Neuronal stem cell (in vitro differentiated cells): ENCODE measurements at regions not wholly inside any gene's neighbourhood (a gene's known extent, or its start where the extent isn't known, plus 50 kb on each side); places are given as distances from the start of the nearest gene placed in this dataset.

Experiments used
- DNase-seq: peaks from one replicate; pipeline ENCODE4 v3.0.0-alpha.2; 2013; ENCODE audit warnings: low spot score
- H2AFZ ChIP-seq: one replicate; pipeline ENCODE4 v1.6.1; 2013; ENCODE audit warnings: mild to moderate bottlenecking, low read length, inconsistent platforms
- H2AK5ac ChIP-seq: 2 replicates; pipeline ENCODE4 v1.6.1; 2013; ENCODE audit warnings: low read depth, mild to moderate bottlenecking, inconsistent platforms, low read length, moderate library complexity, mixed read lengths
- H2BK120ac ChIP-seq: 2 replicates; pipeline ENCODE4 v1.6.1; 2013; ENCODE audit warnings: low read depth, mild to moderate bottlenecking, inconsistent platforms, low read length, moderate library complexity, mixed read lengths
- H2BK12ac ChIP-seq: one replicate; pipeline ENCODE4 v1.6.1; 2013; ENCODE audit warnings: low read length, inconsistent platforms
- H2BK15ac ChIP-seq: 2 replicates; pipeline ENCODE4 v1.6.1; 2013; ENCODE audit warnings: mild to moderate bottlenecking, low read length, inconsistent platforms, mixed read lengths
- H2BK5ac ChIP-seq: one replicate; pipeline ENCODE4 v1.6.1; 2013; ENCODE audit warnings: inconsistent platforms, mild to moderate bottlenecking, low read length, moderate library complexity
- H3K14ac ChIP-seq: one replicate; pipeline ENCODE4 v1.6.1; 2013; ENCODE audit warnings: low read length, inconsistent platforms
- H3K18ac ChIP-seq: 2 replicates; pipeline ENCODE4 v1.6.1; 2013; ENCODE audit warnings: low read length, inconsistent platforms
- H3K23ac ChIP-seq: 2 replicates; pipeline ENCODE4 v1.6.1; 2013; ENCODE audit warnings: low read depth, mild to moderate bottlenecking, mixed read lengths, low read length, inconsistent platforms; ENCODE audit not compliant: poor library complexity
- H3K27ac ChIP-seq: replicated peaks from 3 replicates; pipeline ENCODE4 v1.5.1; 2013; ENCODE audit warnings: low read length, inconsistent platforms
- H3K27me3 ChIP-seq, 3 experiments: 2 replicates each; pipeline ENCODE4 v1.6.1; 2013; ENCODE audit warnings: low read length in 3 of 3, mild to moderate bottlenecking in 2 of 3, inconsistent platforms in 1 of 3, low read depth in 1 of 3, mixed read lengths in 1 of 3, moderate library complexity in 1 of 3; ENCODE audit not compliant: control insufficient read depth in 3 of 3, insufficient read depth in 3 of 3
- H3K36me3 ChIP-seq, 2 donors: replicated peaks in 1 of 2; 2 replicates each; pipeline ENCODE4 v1.6.1; 2013; ENCODE audit warnings: low read length in 2 of 2; ENCODE audit not compliant: control insufficient read depth in 2 of 2, insufficient read depth in 2 of 2
- H3K4ac ChIP-seq: 2 replicates; pipeline ENCODE4 v1.6.1; 2013; ENCODE audit warnings: inconsistent platforms, mild to moderate bottlenecking, low read length, moderate library complexity
- H3K4me1 ChIP-seq, 2 donors: 1 replicate in 1 of 2; 2 replicates in 1 of 2; pipeline ENCODE4 v1.6.1; 2013; ENCODE audit warnings: low read length in 2 of 2, low read depth in 1 of 2; ENCODE audit not compliant: control insufficient read depth in 2 of 2, insufficient read depth in 1 of 2
- H3K4me2 ChIP-seq: one replicate; pipeline ENCODE4 v1.6.1; 2013; ENCODE audit warnings: mild to moderate bottlenecking, low read length, inconsistent platforms; ENCODE audit not compliant: insufficient read depth, poor library complexity, severe bottlenecking
- H3K4me3 ChIP-seq, 2 donors: 2 replicates each; pipeline ENCODE4 v1.5.1; 2013; ENCODE audit warnings: low read length in 2 of 2, mild to moderate bottlenecking in 2 of 2, inconsistent platforms in 1 of 2, moderate library complexity in 1 of 2
- H3K79me1 ChIP-seq: one replicate; pipeline ENCODE4 v1.6.1; 2013; ENCODE audit warnings: low read depth, mild to moderate bottlenecking, inconsistent platforms, low read length, moderate library complexity
- H3K9ac ChIP-seq: one replicate; pipeline ENCODE4 v1.6.1; 2013; ENCODE audit warnings: mild to moderate bottlenecking, low read depth, low read length, inconsistent platforms; ENCODE audit not compliant: poor library complexity
- H3K9me3 ChIP-seq, 2 donors: replicated peaks in 1 of 2; 2 replicates each; pipeline versions ENCODE3 to v1.6.1; 2013; ENCODE audit warnings: low read length in 2 of 2, mild to moderate bottlenecking in 2 of 2, inconsistent platforms in 1 of 2, low read depth in 1 of 2, mixed read lengths in 1 of 2, moderate library complexity in 1 of 2; ENCODE audit not compliant: control insufficient read depth in 2 of 2, insufficient read depth in 1 of 2
- H4K8ac ChIP-seq: one replicate; pipeline ENCODE4 v1.6.1; 2013; ENCODE audit warnings: low read depth, mild to moderate bottlenecking, inconsistent platforms, low read length, moderate library complexity
- H4K91ac ChIP-seq: one replicate; pipeline ENCODE4 v1.6.1; 2013; ENCODE audit warnings: low read length, low read depth, mild to moderate bottlenecking, inconsistent platforms; ENCODE audit not compliant: poor library complexity
- WGBS, 2 donors: extraction: QIAGEN DNeasy Blood & Tissue Kit; methylation state at CpG; one replicate each; pipeline ENCODE4 v1.1.7; 2013; ENCODE audit warnings: missing lambda C conversion rate in 2 of 2, mixed read lengths in 1 of 2; ENCODE audit not compliant: insufficient read length in 2 of 2, insufficient replicate concordance in 1 of 2; ENCODE audit errors: extremely low coverage in 2 of 2; 5-methylcytosine and 5-hydroxymethylcytosine counted together

DNA sequence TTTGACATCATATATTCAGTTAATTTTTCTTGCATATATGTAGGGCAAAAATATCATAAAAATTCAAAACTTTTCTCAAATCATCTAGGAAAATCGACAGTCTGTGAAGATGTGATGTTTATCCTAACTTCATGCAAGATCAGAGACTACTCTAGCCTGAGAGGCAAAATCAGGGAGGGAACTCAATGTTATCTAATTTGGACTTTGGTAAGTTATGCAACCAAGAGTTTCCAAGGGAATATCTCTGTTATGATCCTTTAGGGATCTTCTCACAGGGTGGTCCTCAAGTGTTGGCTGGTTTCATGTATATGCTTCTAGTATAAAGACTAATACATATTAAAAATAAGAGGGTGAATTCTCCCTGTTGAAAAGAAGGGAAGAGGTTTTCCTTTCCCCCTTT, 723.9 kb downstream of the KHDRBS2 start:
- H2BK12ac ChIP-seq: no peak overlapping the region
- H3K14ac ChIP-seq: no peak overlapping the region
- no peaks in the 10 kb centered on the region for H3K36me3 ChIP-seq
- DNase-seq: no peak
- H3K4me3 ChIP-seq: no peak overlapping the region
- H2BK5ac ChIP-seq: no peak overlapping the region
- no CpG with 5 or more reads among the region's 1 CpG for WGBS, 2 donors
- no peak overlapping the region for H3K4me2 ChIP-seq
- no peak overlapping the region for H2AK5ac ChIP-seq
- no peak overlapping the region for H4K91ac ChIP-seq
- no peak overlapping the region for H3K9ac ChIP-seq
- no peaks in the 10 kb centered on the region for H3K4me1 ChIP-seq
- no peaks in the 10 kb centered on the region for H3K27me3 ChIP-seq
- no peak overlapping the region for H2BK15ac ChIP-seq
- no peak overlapping the region for H3K18ac ChIP-seq
- H3K9me3 ChIP-seq: peaks cover 0 to 1% of the 10 kb centered on the region in 2 donors
- H4K8ac ChIP-seq: no peak overlapping the region
- no peak overlapping the region for H3K4ac ChIP-seq
- no peak overlapping the region for H2BK120ac ChIP-seq
- no peak overlapping the region for H3K23ac ChIP-seq
- no peak overlapping the region for H3K27ac ChIP-seq
- H2AFZ ChIP-seq: no peak overlapping the region
- H3K79me1 ChIP-seq: no peaks in the 10 kb centered on the region

DNA sequence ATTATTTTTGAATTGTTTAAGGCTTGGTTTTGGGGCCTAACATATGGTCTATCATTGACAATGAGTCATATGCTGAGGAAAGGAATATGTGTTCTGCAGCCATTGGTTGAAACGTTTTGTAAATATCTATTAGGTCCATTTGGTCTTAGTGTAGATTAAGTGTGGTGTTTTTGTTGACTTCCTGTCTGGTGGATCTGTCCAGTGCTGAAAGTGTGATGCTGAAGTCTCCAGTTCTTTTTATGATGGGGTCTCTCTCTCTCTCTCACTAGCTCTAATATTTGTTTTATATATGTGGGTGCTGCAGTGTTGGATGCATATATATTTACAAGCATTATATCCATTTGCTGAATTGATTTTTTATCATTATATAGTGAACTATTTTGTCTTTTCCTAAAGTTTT, 727.2 kb downstream of the KHDRBS2 start:
- Histone ChIP-seq H4K8ac (no peak overlapping the region), H3K27ac (no peak overlapping the region), H2BK120ac (no peak overlapping the region), H3K4me2 (no peak overlapping the region), H3K4me3 (no peak overlapping the region), H2AK5ac (no peak overlapping the region), H2AFZ (no peak overlapping the region), H3K4ac (no peak overlapping the region), H2BK12ac (no peak overlapping the region), H2BK15ac (no peak overlapping the region), H2BK5ac (no peak overlapping the region), H4K91ac (no peak overlapping the region), H3K9me3 (peaks cover 0 to 4% of the 10 kb centered on the region in 2 donors), H3K23ac (no peak overlapping the region), H3K14ac (no peak overlapping the region), H3K18ac (no peak overlapping the region), H3K79me1 (peaks cover 1% of the 10 kb centered on the region), H3K36me3 (no peaks in the 10 kb centered on the region), H3K4me1 (no peaks in the 10 kb centered on the region), H3K27me3 (no peaks in the 10 kb centered on the region), H3K9ac (no peak overlapping the region)
- no peak for DNase-seq
- WGBS, 2 donors: no CpG with 5 or more reads among the region's 1 CpG

DNA sequence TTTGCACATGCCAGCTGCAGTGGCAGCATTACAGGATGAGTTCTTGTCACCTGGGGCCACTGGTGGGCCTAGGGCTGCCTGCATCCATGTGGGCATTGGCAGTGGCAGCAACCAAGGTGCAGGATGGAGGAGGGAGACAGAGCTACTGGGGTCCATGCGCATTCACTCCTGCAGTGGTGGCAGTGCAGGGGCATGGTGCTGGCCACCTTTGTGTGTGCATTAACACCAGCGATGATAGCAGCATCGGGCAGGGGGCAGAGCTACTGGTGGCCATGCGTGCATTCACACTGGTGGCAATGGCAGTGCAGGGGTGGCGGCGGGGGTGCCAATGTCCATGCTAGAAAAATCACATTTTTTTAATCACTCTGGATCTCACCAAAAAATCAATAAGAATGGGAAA, 730.0 kb downstream of the KHDRBS2 start:
- Histone ChIP-seq H3K36me3 (no peaks in the 10 kb centered on the region), H3K18ac (peak overlapping the region; percentile 38), H2BK15ac (no peak overlapping the region), H3K4me3 (peak overlapping the region in 1 of 2 donors; percentile 10), H3K23ac (peak overlapping the region; percentile 55), H2BK5ac (peak overlapping the region; percentile 24), H3K14ac (peak overlapping the region; percentile 94), H2AK5ac (peak overlapping the region; percentile 63), H3K9me3 (peaks cover 0 to 4% of the 10 kb centered on the region in 2 donors), H3K4ac (no peak overlapping the region), H3K79me1 (peaks cover 1% of the 10 kb centered on the region), H2BK120ac (no peak overlapping the region), H4K91ac (no peak overlapping the region), H2BK12ac (peak overlapping the region; percentile 84), H3K4me1 (no peaks in the 10 kb centered on the region), H3K9ac (peak overlapping the region; percentile 60), H4K8ac (peak overlapping the region; percentile 19), H3K4me2 (no peak overlapping the region), H2AFZ (no peak overlapping the region), H3K27ac (no peak overlapping the region), H3K27me3 (no peaks in the 10 kb centered on the region)
- DNase-seq: no peak
- no CpG with 5 or more reads among the region's 6 CpGs for WGBS, 2 donors

DNA sequence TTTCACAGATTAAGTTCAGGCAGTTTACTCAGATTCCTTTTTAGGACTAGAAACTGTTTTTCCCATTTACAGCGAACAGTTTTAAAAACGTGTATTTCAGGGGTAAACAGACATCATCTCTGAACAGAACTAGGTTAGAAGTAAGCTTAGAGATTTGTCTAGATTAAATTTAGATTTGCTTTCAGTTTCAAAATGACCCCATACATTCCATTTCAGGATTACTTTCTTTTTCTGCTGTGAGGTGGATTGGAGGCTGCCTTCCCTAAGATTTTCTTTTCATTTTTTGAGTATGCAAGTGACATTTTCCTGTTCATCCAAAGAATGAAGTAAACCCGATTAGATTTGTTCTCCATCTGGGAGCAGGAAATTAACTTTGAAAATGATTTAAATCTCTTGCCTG, 747.2 kb downstream of the KHDRBS2 start:
- no CpG with 5 or more reads among the region's 3 CpGs for WGBS, 2 donors
- DNase-seq: no peak
- H4K91ac ChIP-seq: no peak overlapping the region
- no peak overlapping the region for H2BK120ac ChIP-seq
- no peaks in the 10 kb centered on the region for H3K9me3 ChIP-seq
- no peaks in the 10 kb centered on the region for H3K4me1 ChIP-seq
- peaks cover 0 to 2% of the 10 kb centered on the region in 2 donors for H3K36me3 ChIP-seq
- H3K18ac ChIP-seq: no peak overlapping the region
- peak overlapping the region; percentile 4 for H2AFZ ChIP-seq
- no peak overlapping the region for H3K27ac ChIP-seq
- no peaks in the 10 kb centered on the region for H3K79me1 ChIP-seq
- no peak overlapping the region for H3K23ac ChIP-seq
- no peak overlapping the region for H4K8ac ChIP-seq
- no peaks in the 10 kb centered on the region for H3K27me3 ChIP-seq
- no peak overlapping the region for H3K4me2 ChIP-seq
- no peak overlapping the region for H2AK5ac ChIP-seq
- no peak overlapping the region for H2BK15ac ChIP-seq
- H3K4ac ChIP-seq: no peak overlapping the region
- H2BK12ac ChIP-seq: no peak overlapping the region
- no peak overlapping the region for H3K9ac ChIP-seq
- no peak overlapping the region for H3K4me3 ChIP-seq
- H2BK5ac ChIP-seq: no peak overlapping the region
- no peak overlapping the region for H3K14ac ChIP-seq
